Smooth muscle cell (in vitro differentiated cells): ENCODE measurements at regions not wholly inside any gene's neighbourhood (a gene's known extent, or its start where the extent isn't known, plus 50 kb on each side); places are given as distances from the start of the nearest gene placed in this dataset.

Source experiments
- DNase-seq: peaks from one replicate; lab custom pipeline; 2025; ENCODE audit not compliant: unreplicated experiment; lab: John Stamatoyannopoulos, UW
- H2AFZ ChIP-seq: fragments of 200-600 bp; sonication (generic); 2 replicates; pipeline ENCODE4 v1.6.0; 2016; ENCODE audit warnings: antibody characterized with exemption, low read depth, mild to moderate bottlenecking
- H3F3A ChIP-seq: fragments of 200-600 bp; sonication (generic); 2 replicates; pipeline ENCODE4 v1.6.0; 2017; ENCODE audit warnings: antibody characterized with exemption, low read depth
- H3K27ac ChIP-seq: fragments of 200-600 bp; sonication (generic); 2 replicates; pipeline ENCODE4 v1.5.1; 2016; ENCODE audit warnings: low read depth, mild to moderate bottlenecking
- H3K27me3 ChIP-seq: fragments of 200-600 bp; sonication (generic); 2 replicates; pipeline ENCODE4 v1.6.1; 2016; ENCODE audit warnings: low read depth, mild to moderate bottlenecking
- H3K36me3 ChIP-seq: fragments of 200-600 bp; sonication (generic); 2 replicates; pipeline ENCODE4 v1.5.1; 2016; ENCODE audit warnings: low read depth
- H3K4me1 ChIP-seq: fragments of 200-600 bp; sonication (generic); 2 replicates; pipeline ENCODE4 v1.5.1; 2016; ENCODE audit warnings: low read depth
- H3K4me2 ChIP-seq: fragments of 200-600 bp; sonication (generic); 2 replicates; pipeline ENCODE4 v1.6.0; 2016; ENCODE audit warnings: mild to moderate bottlenecking
- H3K4me3 ChIP-seq: fragments of 200-600 bp; sonication (generic); 2 replicates; pipeline ENCODE4 v1.5.1; 2016; ENCODE audit warnings: mild to moderate bottlenecking
- H3K79me2 ChIP-seq: fragments of 200-600 bp; sonication (generic); 2 replicates; pipeline ENCODE4 v1.6.0; 2016; ENCODE audit warnings: low read depth, mild to moderate bottlenecking
- H3K9ac ChIP-seq: fragments of 200-600 bp; sonication (generic); 2 replicates; pipeline ENCODE4 v1.6.0; 2016; ENCODE audit warnings: low read depth
- H3K9me3 ChIP-seq: fragments of 200-600 bp; sonication (generic); replicated peaks from 2 replicates; pipeline ENCODE4 v1.5.1; 2016; ENCODE audit warnings: low read depth
- H4K20me1 ChIP-seq: fragments of 200-600 bp; sonication (generic); 2 replicates; pipeline ENCODE4 v1.6.0; 2016; ENCODE audit warnings: low read depth
- CTCF ChIP-seq: fragments of 200-600 bp; sonication (generic); IDR thresholded peaks from 2 replicates; pipeline ENCODE4 v1.5.1; 2017; ENCODE audit warnings: borderline replicate concordance, mild to moderate bottlenecking, antibody characterized with exemption; ENCODE audit not compliant: insufficient read depth, poor library complexity, severe bottlenecking
- WGBS: methylation state at CpG from one replicate; pipeline ENCODE4 v1.1.7; 2016; ENCODE audit warnings: low lambda C conversion rate; 5-methylcytosine and 5-hydroxymethylcytosine counted together

- no peaks in the 10 kb centered on the region for H4K20me1 ChIP-seq
- WGBS = 72% methylated on average over 2 of the region's 2 CpGs
Measured at GRCh38 chr1:102435483-102435882, 438.8 kb upstream of the OLFM3 start.

GRCh38 chr1:102434421-102434820 lies 437.7 kb upstream of the OLFM3 start:
- Histone ChIP-seq H2AFZ (no peak overlapping the region), H3F3A (no peaks in the 10 kb centered on the region), H3K4me1 (no peaks in the 10 kb centered on the region), H3K4me2 (no peak overlapping the region), H3K4me3 (no peak overlapping the region), H3K79me2 (no peaks in the 10 kb centered on the region), H3K27ac (no peak overlapping the region), H3K9me3 (no peaks in the 10 kb centered on the region), H3K36me3 (no peaks in the 10 kb centered on the region), H4K20me1 (no peaks in the 10 kb centered on the region), H3K9ac (no peak overlapping the region), H3K27me3 (no peaks in the 10 kb centered on the region)
- peak; percentile 52 for TF ChIP-seq CTCF
- WGBS = 58% methylated on average over 4 of the region's 4 CpGs
- DNase-seq = no peak

More at GRCh38 chr1:102435483-102435882, 438.8 kb upstream of the OLFM3 start:
- Histone ChIP-seq H3K27ac (no peak overlapping the region), H3K79me2 (no peaks in the 10 kb centered on the region), H3K36me3 (no peaks in the 10 kb centered on the region), H3K9ac (no peak overlapping the region), H3K4me2 (no peak overlapping the region), H3K9me3 (no peaks in the 10 kb centered on the region), H3K4me1 (no peaks in the 10 kb centered on the region), H3K4me3 (no peak overlapping the region), H2AFZ (no peak overlapping the region), H3F3A (no peaks in the 10 kb centered on the region), H3K27me3 (no peaks in the 10 kb centered on the region)
- DNase-seq = no peak
- TF ChIP-seq CTCF = no peak

- no peaks in the 10 kb centered on the region for H3K4me1 ChIP-seq
- no peak overlapping the region for H3K27ac ChIP-seq
- H4K20me1 ChIP-seq = no peaks in the 10 kb centered on the region
- no peak overlapping the region for H2AFZ ChIP-seq
- no peak for DNase-seq
- no peaks in the 10 kb centered on the region for H3K27me3 ChIP-seq
- no peaks in the 10 kb centered on the region for H3K36me3 ChIP-seq
- H3K9me3 ChIP-seq = no peaks in the 10 kb centered on the region
- WGBS = 100% methylated on average over 1 of the region's 1 CpG
- no peaks in the 10 kb centered on the region for H3K79me2 ChIP-seq
- H3F3A ChIP-seq = no peaks in the 10 kb centered on the region
- H3K4me2 ChIP-seq = no peak overlapping the region
- H3K9ac ChIP-seq = no peak overlapping the region
- H3K4me3 ChIP-seq = no peak overlapping the region
- no peak for TF ChIP-seq CTCF
Measured at GRCh38 chr1:102431253-102431652, 434.5 kb upstream of the OLFM3 start.

GRCh38 chr1:102420034-102420433 lies 423.3 kb upstream of the OLFM3 start:
- H3K36me3 ChIP-seq = no peaks in the 10 kb centered on the region
- no peak overlapping the region for H3K9ac ChIP-seq
- no peaks in the 10 kb centered on the region for H3K9me3 ChIP-seq
- DNase-seq = no peak
- no peak for TF ChIP-seq CTCF
- no peak overlapping the region for H3K4me3 ChIP-seq
- WGBS = 68% methylated on average over 1 of the region's 1 CpG
- H3K4me2 ChIP-seq = no peak overlapping the region
- H3K79me2 ChIP-seq = no peaks in the 10 kb centered on the region
- H3K27ac ChIP-seq = no peak overlapping the region
- H3K4me1 ChIP-seq = no peaks in the 10 kb centered on the region
- H2AFZ ChIP-seq = no peak overlapping the region
- H4K20me1 ChIP-seq = no peaks in the 10 kb centered on the region
- no peaks in the 10 kb centered on the region for H3F3A ChIP-seq
- H3K27me3 ChIP-seq = no peaks in the 10 kb centered on the region
